Right atrium auricular region (tissue), 2 donors: ENCODE measurements at regions not wholly inside any gene's neighbourhood (a gene's known extent, or its start where the extent isn't known, plus 50 kb on each side); places are given as distances from the start of the nearest gene placed in this dataset.

Source experiments
- DNase-seq: peaks from one replicate; pipeline ENCODE4 v3.0.0-alpha.2; 2019; ENCODE audit warnings: low spot score
- H3K27ac ChIP-seq, 2 donors: fragments of 200-600 bp; sonication (generic); 1 replicate in 1 of 2; 2 replicates in 1 of 2; pipeline ENCODE4 v1.5.1; 2016 to 2019
- H3K27me3 ChIP-seq, 2 donors: fragments of 200-600 bp; sonication (generic); one replicate each; pipeline versions ENCODE4 v1.5.1 to v1.6.0; 2017 to 2019
- H3K36me3 ChIP-seq: fragments of 200-600 bp; sonication (generic); one replicate; pipeline ENCODE4 v1.5.1; 2016
- H3K4me1 ChIP-seq, 2 donors: fragments of 200-600 bp; sonication (generic); one replicate each; pipeline versions ENCODE4 v1.5.1 to v1.6.0; 2017 to 2019
- H3K4me3 ChIP-seq, 2 donors: fragments of 200-600 bp; sonication (generic); 1 replicate in 1 of 2; 2 replicates in 1 of 2; pipeline ENCODE4 v1.5.1; 2017 to 2019; ENCODE audit warnings: mild to moderate bottlenecking in 1 of 2, moderate library complexity in 1 of 2
- H3K9me3 ChIP-seq, 2 donors: fragments of 200-600 bp; sonication (generic); one replicate each; pipeline ENCODE4 v1.5.1; 2019
- CTCF ChIP-seq, 2 donors: fragments of 200-600 bp; sonication (generic); IDR thresholded peaks; one replicate each; pipeline ENCODE4 v1.5.1; 2019; ENCODE audit warnings: antibody characterized with exemption in 2 of 2

- DNase-seq: no peak
- Histone ChIP-seq H3K4me1 (no peaks in the 10 kb centered on the region), H3K9me3 (no peaks in the 10 kb centered on the region), H3K4me3 (no peak overlapping the region), H3K27ac (no peak overlapping the region), H3K27me3 (no peaks in the 10 kb centered on the region), H3K36me3 (no peaks in the 10 kb centered on the region)
- no peak for TF ChIP-seq CTCF (IDR thresholded peaks at IDR 0.05)
These were observed 510.1 kb upstream of the CFAP20DC start for GRCh38 chr3:59559721-59560435.

GRCh38 chr3:59558906-59559720, 509.3 kb upstream of the CFAP20DC start:
- no peak overlapping the region for H3K4me3 ChIP-seq
- H3K4me1 ChIP-seq: no peaks in the 10 kb centered on the region
- no peak overlapping the region for H3K27ac ChIP-seq
- no peaks in the 10 kb centered on the region for H3K36me3 ChIP-seq
- no peaks in the 10 kb centered on the region for H3K9me3 ChIP-seq
- H3K27me3 ChIP-seq: no peaks in the 10 kb centered on the region
- no peak for DNase-seq
- TF ChIP-seq CTCF (IDR thresholded peaks at IDR 0.05): no peak

- Histone ChIP-seq H3K4me1 (no peaks in the 10 kb centered on the region), H3K9me3 (no peaks in the 10 kb centered on the region), H3K27ac (no peak overlapping the region), H3K36me3 (no peaks in the 10 kb centered on the region), H3K27me3 (no peaks in the 10 kb centered on the region), H3K4me3 (no peak overlapping the region)
- TF ChIP-seq CTCF (IDR thresholded peaks at IDR 0.05): no peak
- DNase-seq: no peak
These were observed 505.9 kb upstream of the CFAP20DC start for GRCh38 chr3:59555593-59556315.

- Histone ChIP-seq H3K27ac (no peak overlapping the region), H3K4me1 (no peaks in the 10 kb centered on the region), H3K27me3 (no peaks in the 10 kb centered on the region), H3K4me3 (no peak overlapping the region), H3K36me3 (no peaks in the 10 kb centered on the region), H3K9me3 (no peaks in the 10 kb centered on the region)
- DNase-seq: no peak
- no peak for TF ChIP-seq CTCF (IDR thresholded peaks at IDR 0.05)
These were observed 503.3 kb upstream of the CFAP20DC start for GRCh38 chr3:59553076-59553475.

GRCh38 chr3:59551834-59552233, 502.0 kb upstream of the CFAP20DC start:
- H3K36me3 ChIP-seq: no peaks in the 10 kb centered on the region
- H3K9me3 ChIP-seq: no peaks in the 10 kb centered on the region
- H3K4me1 ChIP-seq: no peaks in the 10 kb centered on the region
- no peak for DNase-seq
- no peak overlapping the region for H3K27ac ChIP-seq
- no peak overlapping the region for H3K4me3 ChIP-seq
- H3K27me3 ChIP-seq: no peaks in the 10 kb centered on the region
- TF ChIP-seq CTCF (IDR thresholded peaks at IDR 0.05): no peak
